HEK293 (cell line): ENCODE measurements at regions not wholly inside any gene's neighbourhood (a gene's known extent, or its start where the extent isn't known, plus 50 kb on each side); places are given as distances from the start of the nearest gene placed in this dataset.
"Not testable (repeated sequence)": the region's sequence is repeated elsewhere in the genome, so short reads cannot be mapped to it uniquely, and the experiment has no call there.

Source experiments
- CTCF ChIP-seq: fragments of 450-650 bp; formaldehyde crosslinking; IDR thresholded peaks from 2 replicates; pipeline ENCODE4 v1.5.1; 2016; ENCODE audit warnings: missing biosample characterization, missing genetic modification characterization
- ZBTB49 ChIP-seq: fragments of 450-650 bp; formaldehyde crosslinking; IDR thresholded peaks from 2 replicates; pipeline ENCODE4 v1.5.1; 2016; ENCODE audit warnings: missing biosample characterization, missing genetic modification characterization, low read depth
- ZNF138 ChIP-seq: fragments of 450-650 bp; formaldehyde crosslinking; IDR thresholded peaks from 2 replicates; pipeline ENCODE4 v1.5.1; 2016; ENCODE audit warnings: missing biosample characterization, missing genetic modification characterization, borderline replicate concordance
- ZNF19 ChIP-seq: fragments of 450-650 bp; formaldehyde crosslinking; IDR thresholded peaks from 2 replicates; pipeline ENCODE4; 2016; ENCODE audit warnings: missing biosample characterization, missing genetic modification characterization, low read depth
- ZNF274 ChIP-seq, 2 experiments: fragments of 200-500 bp in 1 of 2; fragments of 450-650 bp in 1 of 2; sonication (Bioruptor generic) in 1 of 2; formaldehyde crosslinking in 1 of 2; IDR thresholded peaks; 2 replicates each; pipeline versions ENCODE4 v1.5.1 to v1.6.1; 2014 to 2016; ENCODE audit warnings: borderline replicate concordance in 1 of 2, inconsistent platforms in 1 of 2, low read length in 1 of 2, missing biosample characterization in 1 of 2, missing genetic modification characterization in 1 of 2
- ZNF48 ChIP-seq: fragments of 450-650 bp; formaldehyde crosslinking; IDR thresholded peaks from 2 replicates; pipeline ENCODE4 v1.5.1; 2016; ENCODE audit warnings: missing biosample characterization, missing genetic modification characterization
- ZNF561 ChIP-seq: fragments of 450-650 bp; IDR thresholded peaks from 2 replicates; pipeline ENCODE4 v1.5.1; 2018; ENCODE audit warnings: missing biosample characterization, missing genetic modification characterization, borderline replicate concordance
- ZNF768 ChIP-seq: fragments of 450-650 bp; formaldehyde crosslinking; IDR thresholded peaks from 2 replicates; pipeline ENCODE4 v1.5.1; 2018; ENCODE audit warnings: missing biosample characterization, mild to moderate bottlenecking, missing genetic modification characterization
- ZNF777 ChIP-seq: fragments of 450-650 bp; formaldehyde crosslinking; IDR thresholded peaks from 2 replicates; pipeline ENCODE4 v1.5.1; 2017; ENCODE audit warnings: missing biosample characterization, missing genetic modification characterization, borderline replicate concordance

GRCh38 chr7:70207-70606 is 122.2 kb upstream of the FAM20C start:
- not testable (repeated sequence) for TF ChIP-seq CTCF (tag by site-specific recombination); ZNF768 (tag by site-specific recombination); ZBTB49 (tag by site-specific recombination); ZNF48 (tag by site-specific recombination); ZNF274 (IDR thresholded peaks at IDR 0.05; ENCODE audit: low read length); ZNF274 (tag by site-specific recombination; IDR thresholded peaks at IDR 0.05; ENCODE audit: borderline replicate concordance); ZNF19 (tag by site-specific recombination); ZNF777 (tag by site-specific recombination); ZNF138 (tag by site-specific recombination); ZNF561 (tag by site-specific recombination)
